HCT116 (cell line): ENCODE measurements at regions not wholly inside any gene's neighbourhood (a gene's known extent, or its start where the extent isn't known, plus 50 kb on each side); places are given as distances from the start of the nearest gene placed in this dataset.

Experiments
- CEBPB ChIP-seq: IDR thresholded peaks from 2 replicates; pipeline ENCODE4 v1.6.1; 2012; ENCODE audit warnings: low read depth
- EZH2 ChIP-seq: fragments of 200-600 bp; sonication (generic); IDR thresholded peaks from 2 replicates; pipeline ENCODE4 v1.6.1; 2017; ENCODE audit warnings: antibody characterized with exemption, mixed run types
- EZH2phosphoT487 ChIP-seq: fragments of 200-600 bp; IDR thresholded peaks from 2 replicates; pipeline ENCODE4 v1.6.1; 2018; ENCODE audit warnings: antibody characterized with exemption, borderline replicate concordance
- JUND ChIP-seq: IDR thresholded peaks from 2 replicates; pipeline ENCODE4 v1.6.1; 2012
- POLR2A ChIP-seq: IDR thresholded peaks from 2 replicates; pipeline ENCODE4 v1.7.0; 2011; ENCODE audit warnings: borderline replicate concordance; ENCODE audit not compliant: insufficient read depth, insufficient read length; ENCODE audit errors: extremely low read depth
- SIN3A ChIP-seq: IDR thresholded peaks from 2 replicates; pipeline ENCODE4 v1.6.1; 2012; ENCODE audit warnings: low read depth
- SP1 ChIP-seq: IDR thresholded peaks from 2 replicates; pipeline ENCODE4 v1.6.1; 2012; ENCODE audit warnings: low read depth
- SRF ChIP-seq: IDR thresholded peaks from 2 replicates; pipeline ENCODE4 v1.6.1; 2012; ENCODE audit warnings: low read depth
- YY1 ChIP-seq: IDR thresholded peaks from 2 replicates; pipeline ENCODE4 v1.6.1; 2011; ENCODE audit warnings: low read length, low read depth, moderate library complexity, mild to moderate bottlenecking; ENCODE audit not compliant: insufficient replicate concordance; ENCODE audit errors: extremely low read depth
- ZFX ChIP-seq: fragments of 450-650 bp; IDR thresholded peaks from 2 replicates; pipeline ENCODE4 v1.6.1; 2017
- ZNF274 ChIP-seq: fragments of 200-500 bp; sonication (Bioruptor generic); IDR thresholded peaks from 2 replicates; pipeline ENCODE4 v1.6.1; 2014; ENCODE audit warnings: mild to moderate bottlenecking, low read depth, low read length, inconsistent platforms
- TF ChIP-seq, protein P1 (sequence below), 3 experiments: fragments of 200-600 bp in 1 of 3; sonication (generic) in 1 of 3; IDR thresholded peaks in 2 of 3; conservative IDR thresholded peaks in 1 of 3; 2 replicates each; pipeline ENCODE4 v1.5.1; 2012 to 2017; ENCODE audit warnings: low read depth in 2 of 3, low read length in 2 of 3, antibody characterized with exemption in 1 of 3, borderline replicate concordance in 1 of 3, control low read depth in 1 of 3, mild to moderate bottlenecking in 1 of 3, mixed read lengths in 1 of 3, mixed run types in 1 of 3, moderate library complexity in 1 of 3; ENCODE audit not compliant: insufficient read depth in 1 of 3
- TF ChIP-seq, protein P2 (sequence below): IDR thresholded peaks from 2 replicates; pipeline ENCODE4 v1.6.1; 2012
- TF ChIP-seq, protein P3 (sequence below): IDR thresholded peaks from 2 replicates; pipeline ENCODE4 v1.6.1; 2012; ENCODE audit warnings: low read depth

DNA sequence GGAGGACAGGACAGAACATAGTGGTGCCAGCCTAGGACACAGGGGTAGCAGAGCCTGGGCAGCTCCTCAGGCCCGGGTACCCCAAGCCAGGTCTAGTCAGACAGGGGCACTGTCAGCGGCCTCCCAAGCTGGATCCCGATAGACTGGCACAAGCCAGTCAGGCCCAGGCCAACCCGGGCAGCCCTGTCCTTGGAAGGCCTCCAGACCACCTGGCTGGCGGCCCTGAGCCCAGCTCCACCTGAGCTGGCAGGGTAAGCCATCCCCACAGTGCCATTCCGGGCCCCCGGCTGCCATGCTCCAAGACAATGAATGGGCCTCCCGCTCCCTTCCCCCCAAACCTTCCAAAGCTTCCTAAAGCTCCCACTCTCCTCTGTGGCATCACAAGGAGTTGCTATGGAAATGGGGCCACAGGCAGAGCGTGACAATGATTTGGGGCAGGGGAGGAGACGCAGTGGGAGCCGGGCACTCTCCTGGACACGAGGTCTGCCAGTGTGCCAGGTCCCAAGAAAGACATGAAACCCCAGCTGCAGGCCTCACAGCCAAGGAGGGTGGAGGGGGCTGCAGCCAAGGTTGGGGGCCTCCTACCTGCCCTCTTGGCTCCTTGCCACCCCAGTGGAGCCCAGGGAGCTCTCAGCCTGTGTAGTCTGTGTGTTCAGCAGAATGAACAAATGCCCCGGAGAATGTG, 165.6 kb upstream of the LINGO1 start:
- TF ChIP-seq, protein P1, sequence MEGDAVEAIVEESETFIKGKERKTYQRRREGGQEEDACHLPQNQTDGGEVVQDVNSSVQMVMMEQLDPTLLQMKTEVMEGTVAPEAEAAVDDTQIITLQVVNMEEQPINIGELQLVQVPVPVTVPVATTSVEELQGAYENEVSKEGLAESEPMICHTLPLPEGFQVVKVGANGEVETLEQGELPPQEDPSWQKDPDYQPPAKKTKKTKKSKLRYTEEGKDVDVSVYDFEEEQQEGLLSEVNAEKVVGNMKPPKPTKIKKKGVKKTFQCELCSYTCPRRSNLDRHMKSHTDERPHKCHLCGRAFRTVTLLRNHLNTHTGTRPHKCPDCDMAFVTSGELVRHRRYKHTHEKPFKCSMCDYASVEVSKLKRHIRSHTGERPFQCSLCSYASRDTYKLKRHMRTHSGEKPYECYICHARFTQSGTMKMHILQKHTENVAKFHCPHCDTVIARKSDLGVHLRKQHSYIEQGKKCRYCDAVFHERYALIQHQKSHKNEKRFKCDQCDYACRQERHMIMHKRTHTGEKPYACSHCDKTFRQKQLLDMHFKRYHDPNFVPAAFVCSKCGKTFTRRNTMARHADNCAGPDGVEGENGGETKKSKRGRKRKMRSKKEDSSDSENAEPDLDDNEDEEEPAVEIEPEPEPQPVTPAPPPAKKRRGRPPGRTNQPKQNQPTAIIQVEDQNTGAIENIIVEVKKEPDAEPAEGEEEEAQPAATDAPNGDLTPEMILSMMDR (IDR thresholded peaks at IDR 0.05 in 2 of 3, conservative IDR thresholded peaks at IDR 0.05 in 1 of 3; ENCODE audit: borderline replicate concordance in 1 of 3, insufficient read depth in 1 of 3, low read depth in 2 of 3, low read length in 2 of 3), result no peak
- TF ChIP-seq POLR2A (no peak), YY1 (no peak), JUND (no peak), ZFX (no peak), CEBPB (no peak), SIN3A (no peak), EZH2phosphoT487 (no peak), EZH2 (no peak), ZNF274 (no peak), SRF (no peak), SP1 (no peak)
- TF ChIP-seq, protein P2, sequence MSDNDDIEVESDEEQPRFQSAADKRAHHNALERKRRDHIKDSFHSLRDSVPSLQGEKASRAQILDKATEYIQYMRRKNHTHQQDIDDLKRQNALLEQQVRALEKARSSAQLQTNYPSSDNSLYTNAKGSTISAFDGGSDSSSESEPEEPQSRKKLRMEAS, result no peak
- TF ChIP-seq, protein P3, sequence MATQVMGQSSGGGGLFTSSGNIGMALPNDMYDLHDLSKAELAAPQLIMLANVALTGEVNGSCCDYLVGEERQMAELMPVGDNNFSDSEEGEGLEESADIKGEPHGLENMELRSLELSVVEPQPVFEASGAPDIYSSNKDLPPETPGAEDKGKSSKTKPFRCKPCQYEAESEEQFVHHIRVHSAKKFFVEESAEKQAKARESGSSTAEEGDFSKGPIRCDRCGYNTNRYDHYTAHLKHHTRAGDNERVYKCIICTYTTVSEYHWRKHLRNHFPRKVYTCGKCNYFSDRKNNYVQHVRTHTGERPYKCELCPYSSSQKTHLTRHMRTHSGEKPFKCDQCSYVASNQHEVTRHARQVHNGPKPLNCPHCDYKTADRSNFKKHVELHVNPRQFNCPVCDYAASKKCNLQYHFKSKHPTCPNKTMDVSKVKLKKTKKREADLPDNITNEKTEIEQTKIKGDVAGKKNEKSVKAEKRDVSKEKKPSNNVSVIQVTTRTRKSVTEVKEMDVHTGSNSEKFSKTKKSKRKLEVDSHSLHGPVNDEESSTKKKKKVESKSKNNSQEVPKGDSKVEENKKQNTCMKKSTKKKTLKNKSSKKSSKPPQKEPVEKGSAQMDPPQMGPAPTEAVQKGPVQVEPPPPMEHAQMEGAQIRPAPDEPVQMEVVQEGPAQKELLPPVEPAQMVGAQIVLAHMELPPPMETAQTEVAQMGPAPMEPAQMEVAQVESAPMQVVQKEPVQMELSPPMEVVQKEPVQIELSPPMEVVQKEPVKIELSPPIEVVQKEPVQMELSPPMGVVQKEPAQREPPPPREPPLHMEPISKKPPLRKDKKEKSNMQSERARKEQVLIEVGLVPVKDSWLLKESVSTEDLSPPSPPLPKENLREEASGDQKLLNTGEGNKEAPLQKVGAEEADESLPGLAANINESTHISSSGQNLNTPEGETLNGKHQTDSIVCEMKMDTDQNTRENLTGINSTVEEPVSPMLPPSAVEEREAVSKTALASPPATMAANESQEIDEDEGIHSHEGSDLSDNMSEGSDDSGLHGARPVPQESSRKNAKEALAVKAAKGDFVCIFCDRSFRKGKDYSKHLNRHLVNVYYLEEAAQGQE, result no peak
